Gastrocnemius medialis (tissue), 4 donors: ENCODE measurements at regions not wholly inside any gene's neighbourhood (a gene's known extent, or its start where the extent isn't known, plus 50 kb on each side); places are given as distances from the start of the nearest gene placed in this dataset.
"Not testable (repeated sequence)": the region's sequence is repeated elsewhere in the genome, so short reads cannot be mapped to it uniquely, and the experiment has no call there.

ENCODE experiments used
- ATAC-seq, 2 donors: fragments of 150-250 bp; one replicate each; pipeline ENCODE4 v1.9.1; 2016
- DNase-seq, 2 donors: peaks; one replicate each; pipeline ENCODE4 v3.0.0-alpha.2; 2019
- H3K27ac ChIP-seq, 4 donors: fragments of 200-600 bp; sonication (generic); 1 replicate in 1 of 4; 2 replicates in 3 of 4; pipeline ENCODE4 v1.5.1; 2016 to 2018; ENCODE audit warnings: mild to moderate bottlenecking in 2 of 4, moderate library complexity in 1 of 4
- H3K27me3 ChIP-seq, 3 donors: fragments of 200-600 bp; sonication (generic) in 2 of 3; 1 replicate in 1 of 3; 2 replicates in 2 of 3; pipeline versions ENCODE4 v1.5.1 to v1.6.0; 2016 to 2019; ENCODE audit warnings: mild to moderate bottlenecking in 1 of 3, moderate library complexity in 1 of 3
- H3K36me3 ChIP-seq, 2 donors: fragments of 200-600 bp; sonication (generic) in 1 of 2; one replicate each; pipeline ENCODE4 v1.5.1; 2017 to 2018
- H3K4me1 ChIP-seq, 2 donors: fragments of 200-600 bp; sonication (generic) in 1 of 2; one replicate each; pipeline ENCODE4 v1.5.1; 2016 to 2017; ENCODE audit warnings: mild to moderate bottlenecking in 2 of 2
- H3K4me3 ChIP-seq, 4 donors: fragments of 200-600 bp; sonication (generic) in 3 of 4; 1 replicate in 1 of 4; 2 replicates in 3 of 4; pipeline ENCODE4 v1.5.1; 2016 to 2019; ENCODE audit warnings: mild to moderate bottlenecking in 2 of 4
- H3K9me3 ChIP-seq, 3 donors: fragments of 200-600 bp; sonication (generic) in 2 of 3; 1 replicate in 1 of 3; 2 replicates in 2 of 3; pipeline ENCODE4 v1.5.1; 2016 to 2019
- CTCF ChIP-seq, 5 experiments: fragments of 450-650 bp in 3 of 5; fragments of 200-600 bp in 2 of 5; sonication (generic) in 2 of 5; IDR thresholded peaks in 4 of 5; conservative IDR thresholded peaks in 1 of 5; 1 replicate in 4 of 5; 2 replicates in 1 of 5; pipeline ENCODE4 v1.5.1; 2016 to 2019; ENCODE audit warnings: antibody characterized with exemption in 5 of 5, mild to moderate bottlenecking in 3 of 5, moderate library complexity in 3 of 5
- POLR2A ChIP-seq, 2 donors: fragments of 450-650 bp; IDR thresholded peaks; one replicate each; pipeline ENCODE4 v1.6.1; 2017; ENCODE audit warnings: antibody characterized with exemption in 2 of 2, mild to moderate bottlenecking in 2 of 2, moderate library complexity in 2 of 2
- in situ Hi-C, 4 donors: fragments of 200-750 bp; cut with MboI; loops; one replicate each; pipeline versions ENCODE4 v1.15.0 to v1.8.0; 2017; ENCODE audit warnings: low sequenced_read_pairs in 4 of 4
- intact Hi-C: fragments of 100-400 bp; cut with DNase I; formaldehyde crosslinking; loops from one replicate; pipeline ENCODE4 v1.15.1; 2023; ENCODE audit warnings: low total_unique reads

GRCh38 chr2:147149575-147150240 lies 695.1 kb upstream of the ACVR2A start:
- no peak overlapping the region for H3K27ac ChIP-seq
- H3K9me3 ChIP-seq: no peaks in the 10 kb centered on the region
- no peak for DNase-seq
- no peaks in the 10 kb centered on the region for H3K27me3 ChIP-seq
- no peaks in the 10 kb centered on the region for H3K4me1 ChIP-seq
- intact Hi-C loops: no loop called here
- ATAC-seq: no peak
- in situ Hi-C loops: no loop called here
- TF ChIP-seq CTCF (IDR thresholded peaks at IDR 0.05 in 4 of 5, conservative IDR thresholded peaks at IDR 0.05 in 1 of 5) (no peak), POLR2A (IDR thresholded peaks at IDR 0.05) (no peak)
- no peak overlapping the region for H3K4me3 ChIP-seq
- no peaks in the 10 kb centered on the region for H3K36me3 ChIP-seq

GRCh38 chr2:147147802-147148201 lies 697.0 kb upstream of the ACVR2A start:
- TF ChIP-seq POLR2A (IDR thresholded peaks at IDR 0.05): no peak
- TF ChIP-seq CTCF (IDR thresholded peaks at IDR 0.05 in 4 of 5, conservative IDR thresholded peaks at IDR 0.05 in 1 of 5): no peak
- in situ Hi-C loops: no loop called here
- Histone ChIP-seq H3K27ac (no peak overlapping the region), H3K36me3 (no peaks in the 10 kb centered on the region), H3K4me3 (no peak overlapping the region), H3K4me1 (no peaks in the 10 kb centered on the region), H3K27me3 (no peaks in the 10 kb centered on the region), H3K9me3 (no peaks in the 10 kb centered on the region)
- intact Hi-C loops: no loop called here
- DNase-seq (no peak), ATAC-seq (no peak)

GRCh38 chr2:147141930-147142329 lies 702.9 kb upstream of the ACVR2A start:
- H3K36me3 ChIP-seq: no peaks in the 10 kb centered on the region
- TF ChIP-seq POLR2A (IDR thresholded peaks at IDR 0.05): no peak
- DNase-seq (no peak), ATAC-seq (no peak)
- intact Hi-C loops (no loop called here), in situ Hi-C loops (no loop called here)
- H3K27me3 ChIP-seq: no peaks in the 10 kb centered on the region
- H3K27ac ChIP-seq: no peak overlapping the region
- H3K4me3 ChIP-seq: no peak overlapping the region
- no peaks in the 10 kb centered on the region for H3K4me1 ChIP-seq
- H3K9me3 ChIP-seq: no peaks in the 10 kb centered on the region

- in situ Hi-C loops, DNase-seq, H3K4me3 ChIP-seq, H3K36me3 ChIP-seq, H3K4me1 ChIP-seq, H3K9me3 ChIP-seq, H3K27ac ChIP-seq, H3K27me3 ChIP-seq, intact Hi-C loops, ATAC-seq: not testable (repeated sequence)
Observed at GRCh38 chr2:147139732-147140131, 705.1 kb upstream of the ACVR2A start.

- H3K36me3 ChIP-seq: no peaks in the 10 kb centered on the region
- DNase-seq (no peak), ATAC-seq (no peak)
- intact Hi-C loops (no loop called here), in situ Hi-C loops (no loop called here)
- no peaks in the 10 kb centered on the region for H3K9me3 ChIP-seq
- no peaks in the 10 kb centered on the region for H3K27me3 ChIP-seq
- H3K4me3 ChIP-seq: no peak overlapping the region
- no peak overlapping the region for H3K27ac ChIP-seq
- TF ChIP-seq POLR2A (IDR thresholded peaks at IDR 0.05): no peak
- TF ChIP-seq CTCF (IDR thresholded peaks at IDR 0.05 in 4 of 5, conservative IDR thresholded peaks at IDR 0.05 in 1 of 5): no peak
- no peaks in the 10 kb centered on the region for H3K4me1 ChIP-seq
Observed at GRCh38 chr2:147137711-147138110, 707.1 kb upstream of the ACVR2A start.

- intact Hi-C loops (no loop called here), in situ Hi-C loops (no loop called here)
- TF ChIP-seq POLR2A (IDR thresholded peaks at IDR 0.05) (no peak), CTCF (IDR thresholded peaks at IDR 0.05 in 4 of 5, conservative IDR thresholded peaks at IDR 0.05 in 1 of 5) (no peak)
- H3K9me3 ChIP-seq: no peaks in the 10 kb centered on the region
- H3K4me3 ChIP-seq: no peak overlapping the region
- no peaks in the 10 kb centered on the region for H3K27me3 ChIP-seq
- no peak overlapping the region for H3K27ac ChIP-seq
- H3K36me3 ChIP-seq: no peaks in the 10 kb centered on the region
- no peaks in the 10 kb centered on the region for H3K4me1 ChIP-seq
- no peak for ATAC-seq
- no peak for DNase-seq
Observed at GRCh38 chr2:147135376-147135775, 709.5 kb upstream of the ACVR2A start.
